G401 (cell line): ENCODE measurements at regions not wholly inside any gene's neighbourhood (a gene's known extent, or its start where the extent isn't known, plus 50 kb on each side); places are given as distances from the start of the nearest gene placed in this dataset.
"Not testable (repeated sequence)": the region's sequence is repeated elsewhere in the genome, so short reads cannot be mapped to it uniquely, and the experiment has no call there.

Experiments
- DNase-seq: peaks from one replicate; pipeline ENCODE4 v3.0.0-alpha.2; 2015; ENCODE audit warnings: low spot score
- in situ Hi-C: cut with HindIII; loops from 2 replicates; pipeline ENCODE4 v1.10.0; 2016; ENCODE audit warnings: low sequenced_read_pairs, mixed read lengths

DNA sequence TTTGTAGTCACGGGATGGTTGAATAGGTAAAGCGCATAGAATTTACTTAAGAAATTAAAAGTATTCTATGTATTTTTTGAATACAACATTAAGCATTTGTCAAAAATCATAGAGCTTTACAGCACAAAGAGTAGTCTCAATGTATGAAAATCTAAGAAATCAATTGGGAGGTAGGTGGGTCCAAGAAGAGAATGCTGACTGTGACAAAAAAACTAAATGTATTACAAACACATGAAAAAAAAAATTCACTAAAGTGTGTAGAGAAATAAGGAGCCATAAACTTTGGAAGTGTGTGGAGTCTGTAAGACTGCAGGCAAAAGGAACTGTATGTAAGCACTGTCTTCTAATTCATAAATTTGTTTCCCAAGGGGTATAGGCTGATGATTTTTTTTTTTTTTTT, 558.3 kb downstream of the JRKL start:
- DNase-seq: no peak
- in situ Hi-C loops: no loop called here

DNA sequence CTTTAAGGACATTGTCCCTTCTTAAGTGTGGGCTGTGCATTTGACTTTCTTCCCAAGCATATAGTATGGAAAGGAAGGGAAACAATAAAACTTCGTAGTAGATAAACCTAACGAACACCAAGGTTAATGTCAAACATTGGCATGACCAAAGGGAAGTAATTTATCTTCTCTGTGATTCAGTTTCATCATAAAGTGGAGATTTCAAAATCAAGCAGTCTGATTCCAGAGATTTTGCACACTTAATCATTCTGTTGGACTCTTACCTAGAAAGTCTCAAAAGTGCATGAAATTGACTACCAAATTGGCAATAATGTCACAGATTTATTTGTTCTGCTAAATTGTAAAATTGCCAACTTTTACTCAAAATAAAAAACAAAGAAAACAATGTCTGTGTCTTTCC, 559.7 kb downstream of the JRKL start:
- in situ Hi-C loops: no loop called here
- no peak for DNase-seq

DNA sequence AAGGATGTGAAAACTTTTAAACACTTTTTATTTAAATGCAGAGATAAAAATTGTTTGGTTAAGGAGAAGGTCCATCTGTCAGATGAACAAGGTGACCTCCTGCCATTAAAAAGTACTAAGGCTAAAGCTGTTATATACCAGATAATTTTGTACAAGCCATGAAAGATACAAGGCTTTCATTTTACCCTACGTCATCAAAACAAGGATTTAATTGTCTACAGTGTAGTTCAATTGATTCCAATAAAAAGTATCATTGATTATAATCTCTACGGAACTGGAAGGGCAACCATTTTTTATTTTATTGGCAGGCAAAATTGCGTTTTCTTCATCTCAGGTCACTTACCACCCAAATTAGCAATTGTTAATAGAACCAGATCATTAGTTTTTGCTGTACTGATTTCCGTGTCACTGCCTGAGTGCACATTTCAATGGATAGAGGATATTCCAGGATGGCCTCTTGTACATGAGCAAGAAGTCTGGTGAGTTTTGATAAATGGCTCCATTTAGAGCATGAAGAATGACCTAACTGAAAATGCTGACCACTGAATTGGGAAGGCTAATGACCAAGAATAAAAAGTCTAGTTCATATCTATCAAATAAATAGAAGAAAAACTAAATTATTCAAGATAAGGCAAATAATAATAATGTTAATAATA, 564.9 kb downstream of the JRKL start:
- in situ Hi-C loops: no loop called here
- no peak for DNase-seq

DNA sequence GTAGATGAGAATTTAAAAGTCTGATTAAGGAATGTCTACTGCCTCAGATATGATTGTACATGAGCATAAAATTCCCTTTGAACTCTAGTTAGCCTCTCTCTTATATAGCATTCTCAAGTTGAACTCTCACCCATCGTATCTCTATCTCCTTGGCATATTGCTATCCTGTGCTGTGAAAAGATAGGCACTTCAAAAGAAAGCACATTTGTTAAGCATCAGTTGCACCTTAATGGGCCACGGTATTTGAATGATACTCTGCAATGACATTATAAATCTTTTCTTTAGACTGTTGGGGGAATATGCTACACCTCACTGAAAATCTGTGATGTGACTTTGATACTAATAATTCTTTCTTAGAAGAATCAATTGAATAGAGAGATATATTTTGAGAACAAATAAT, 570.7 kb downstream of the JRKL start:
- DNase-seq: no peak
- in situ Hi-C loops: no loop called here

DNA sequence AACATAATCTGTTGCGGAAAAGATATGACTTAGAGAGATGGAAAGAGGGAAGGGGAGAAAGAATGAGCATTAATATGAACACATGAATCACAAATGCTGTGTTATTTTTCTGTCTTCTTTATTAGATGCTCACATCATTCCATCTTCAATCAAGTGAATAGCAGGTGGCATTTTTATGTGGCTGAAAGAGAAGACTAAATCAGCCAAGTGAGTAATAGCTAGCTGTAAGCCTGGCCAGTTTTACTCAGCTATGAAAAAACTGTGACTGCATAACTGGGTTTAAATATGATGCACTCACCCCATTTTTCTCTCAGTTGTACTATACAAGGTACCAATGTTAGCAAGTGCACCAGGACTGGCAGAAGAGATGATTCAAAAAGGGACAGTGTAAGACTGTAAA, 571.1 kb downstream of the JRKL start:
- in situ Hi-C loops: no loop called here
- no peak for DNase-seq

DNA sequence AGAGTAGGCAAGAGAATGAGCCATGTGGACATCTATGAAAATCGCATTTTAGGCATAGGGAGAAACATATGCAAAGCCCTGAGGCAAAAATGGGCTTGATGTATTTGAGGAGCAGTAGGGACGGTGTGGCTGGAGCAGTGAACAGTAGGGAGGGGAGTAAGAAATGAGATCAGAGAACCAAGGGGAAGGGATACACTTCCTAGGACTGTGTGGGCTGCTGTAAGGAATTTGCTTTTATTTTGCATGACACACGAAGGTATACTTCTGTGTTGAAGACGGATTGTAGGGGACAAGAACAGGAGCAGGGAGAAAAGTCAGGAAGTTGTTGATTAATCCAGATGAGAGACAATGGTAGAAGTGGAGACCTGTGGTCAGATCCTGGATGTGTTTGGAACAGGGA, 572.1 kb downstream of the JRKL start:
- no peak for DNase-seq
- in situ Hi-C loops: no loop called here

DNA sequence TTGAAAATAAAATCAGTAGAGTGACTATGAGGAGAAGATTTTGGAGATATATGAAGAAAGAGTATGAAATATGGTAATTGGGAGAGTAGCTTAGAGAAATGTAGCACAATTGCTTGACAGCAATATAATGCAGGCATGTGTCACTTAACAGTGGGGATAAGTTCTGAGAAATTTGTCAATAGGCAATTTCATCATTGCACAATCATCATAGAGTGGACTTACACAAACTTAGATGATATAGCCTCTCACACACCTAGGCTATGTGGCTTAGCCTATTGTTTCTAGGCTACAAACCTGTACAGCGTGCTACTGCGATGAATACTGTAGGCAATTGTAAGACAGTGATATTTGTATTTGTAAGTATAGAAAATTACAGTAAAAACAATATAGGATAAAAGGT, 573.6 kb downstream of the JRKL start:
- in situ Hi-C loops: no loop called here
- DNase-seq: no peak

DNA sequence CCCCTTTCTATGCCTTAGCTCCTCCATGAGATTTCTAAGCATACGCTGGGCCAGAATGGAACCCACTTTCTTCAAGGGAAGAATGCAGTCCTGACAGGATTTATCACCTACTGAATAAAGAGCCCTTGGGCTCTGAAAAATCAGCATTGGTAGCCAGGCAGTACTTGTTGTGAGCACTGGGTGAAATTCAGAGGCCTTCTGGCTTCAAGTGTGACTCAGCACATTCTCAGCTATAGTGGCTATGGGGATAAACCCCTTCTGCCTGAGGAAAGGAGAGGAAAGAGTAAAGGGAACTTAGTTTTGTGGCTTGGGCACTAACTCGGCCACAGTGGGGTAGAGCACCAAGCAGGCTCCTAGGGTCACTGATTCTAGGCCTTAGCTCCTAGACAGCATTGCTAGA, 574.8 kb downstream of the JRKL start:
- DNase-seq: no peak
- in situ Hi-C loops: no loop called here

DNA sequence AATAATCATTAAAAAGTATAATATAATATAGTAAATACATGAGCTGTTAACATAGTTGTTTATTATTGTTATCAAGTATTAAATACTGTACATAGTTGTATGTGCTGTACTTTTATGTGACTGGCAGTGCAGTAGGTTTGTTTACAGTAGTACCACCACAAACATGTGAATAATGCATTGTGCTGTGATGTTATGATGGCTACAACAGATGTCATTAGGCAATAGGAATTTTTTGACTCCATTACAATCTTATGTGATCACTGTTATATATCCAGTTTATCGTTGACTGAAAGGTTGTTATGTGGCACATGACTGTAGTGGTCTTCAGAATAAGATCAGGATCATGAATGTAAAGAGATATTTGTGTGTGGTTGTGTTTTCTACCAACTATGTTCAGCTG, 577.8 kb downstream of the JRKL start:
- no peak for DNase-seq
- in situ Hi-C loops: no loop called here

DNA sequence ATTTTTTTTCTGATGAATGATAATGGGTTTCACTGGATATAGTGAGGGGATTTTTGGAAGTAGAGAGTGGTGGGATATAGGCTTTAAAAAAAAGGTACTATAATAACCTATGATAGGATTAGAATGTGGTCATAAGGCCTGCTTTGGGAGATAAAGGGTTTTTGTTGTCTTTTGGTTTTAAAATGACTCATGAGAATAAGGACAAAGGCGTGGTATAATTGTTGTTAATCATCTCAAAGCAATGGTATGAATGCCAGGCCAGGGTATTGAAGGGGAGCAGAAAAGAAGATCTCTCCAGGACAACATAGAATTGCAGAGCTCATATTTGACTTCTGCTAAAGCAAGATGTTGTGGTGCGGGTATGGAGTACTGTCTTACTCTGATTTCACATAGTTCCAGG, 579.4 kb downstream of the JRKL start:
- in situ Hi-C loops: no loop called here
- no peak for DNase-seq

DNA sequence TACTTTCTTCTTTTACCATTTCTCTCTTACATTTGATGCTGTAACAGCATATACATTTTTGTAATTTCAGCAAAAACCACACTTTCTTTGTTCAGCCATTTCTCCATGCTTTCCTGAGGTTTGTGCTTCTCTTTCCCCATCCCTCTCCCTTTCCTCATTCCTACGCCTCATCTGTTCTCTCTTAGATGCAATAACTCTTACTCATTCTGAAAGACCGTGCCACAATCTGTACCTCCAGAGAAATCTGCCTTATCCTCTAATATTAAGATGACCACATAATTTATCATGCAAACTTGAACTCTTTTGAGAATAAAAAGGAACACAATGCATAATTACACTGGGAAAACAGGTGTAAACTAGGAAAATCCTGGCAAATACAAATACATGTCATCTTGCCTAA, 588.9 kb downstream of the JRKL start:
- no peak for DNase-seq
- in situ Hi-C loops: no loop called here

DNA sequence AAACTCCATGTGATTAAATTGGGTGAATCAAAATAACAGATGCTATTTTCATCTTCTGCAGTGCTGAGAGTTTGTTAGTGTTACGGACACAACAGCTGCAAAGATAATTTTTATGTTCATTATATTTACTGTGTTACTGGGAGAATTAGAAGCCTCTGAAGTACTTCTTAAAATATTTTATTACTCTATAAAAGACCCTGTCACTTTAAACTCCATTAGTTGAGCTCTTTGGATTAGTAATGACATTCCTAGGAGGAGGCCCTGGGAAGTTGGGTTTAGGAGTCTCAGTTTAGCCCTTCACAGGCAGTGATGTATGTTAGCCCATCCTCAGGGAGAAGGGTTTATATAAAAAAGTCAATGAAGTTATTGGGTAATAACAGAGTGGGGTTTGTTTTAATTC, 596.7 kb downstream of the JRKL start:
- in situ Hi-C loops: no loop called here
- DNase-seq: no peak

DNA sequence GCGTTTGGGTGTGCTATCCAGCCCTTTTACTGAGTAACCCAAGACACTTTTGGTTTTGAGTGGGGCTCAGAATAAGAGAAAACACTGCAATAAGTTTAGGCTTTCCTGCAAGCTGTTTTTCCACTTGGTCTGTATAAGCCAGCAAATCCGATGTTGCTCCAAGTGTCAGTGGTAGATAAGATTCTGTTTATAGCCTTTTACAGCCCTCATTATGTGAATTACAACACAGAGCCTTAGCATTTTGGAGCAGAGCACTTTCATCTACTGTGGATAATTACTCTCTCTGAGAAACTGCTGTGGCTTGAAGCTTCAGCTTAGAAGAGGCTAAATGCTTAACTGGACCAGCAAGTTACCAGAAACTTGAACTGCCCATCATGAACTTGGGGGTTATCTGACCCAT, 601.1 kb downstream of the JRKL start:
- no peak for DNase-seq
- in situ Hi-C loops: no loop called here

DNA sequence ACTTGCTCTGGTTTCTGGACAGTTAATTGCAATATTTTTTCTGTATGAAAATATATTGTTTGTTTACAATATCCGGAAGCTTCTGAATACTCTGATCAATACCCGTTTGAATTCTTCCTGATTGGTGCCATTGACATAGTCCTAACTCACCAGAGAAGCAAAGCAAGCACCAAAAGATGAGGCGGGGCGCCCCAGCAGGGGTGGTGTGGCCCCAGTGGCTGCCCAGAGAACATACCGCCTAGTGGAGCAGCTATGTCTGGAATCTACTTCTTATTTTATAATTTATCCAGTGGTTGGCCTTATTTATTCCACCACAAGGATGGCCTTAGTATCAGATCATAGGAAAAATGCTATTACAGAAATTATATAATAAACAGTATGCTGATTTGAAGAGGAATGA, 610.7 kb downstream of the JRKL start:
- in situ Hi-C loops: no loop called here
- DNase-seq: no peak

DNA sequence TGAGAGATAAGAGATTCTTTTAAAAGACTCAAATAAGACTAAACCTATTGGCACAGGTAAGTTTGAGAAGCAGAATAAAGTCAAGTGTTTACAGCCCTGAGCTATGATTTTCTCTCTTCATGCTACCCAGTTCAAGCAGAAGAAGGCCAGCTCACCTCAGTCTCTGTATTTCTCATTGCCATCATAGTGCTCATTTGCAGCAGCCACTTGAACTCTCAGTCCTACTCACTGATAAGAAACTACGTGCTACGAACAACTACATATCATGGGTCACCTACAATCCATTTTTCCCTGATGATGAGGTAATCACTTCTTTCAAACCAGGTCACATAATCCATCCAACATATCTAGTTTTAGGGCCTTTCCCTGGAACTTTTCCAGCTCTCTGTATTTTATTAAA, 617.5 kb downstream of the JRKL start:
- in situ Hi-C loops: no loop called here
- no peak for DNase-seq

DNA sequence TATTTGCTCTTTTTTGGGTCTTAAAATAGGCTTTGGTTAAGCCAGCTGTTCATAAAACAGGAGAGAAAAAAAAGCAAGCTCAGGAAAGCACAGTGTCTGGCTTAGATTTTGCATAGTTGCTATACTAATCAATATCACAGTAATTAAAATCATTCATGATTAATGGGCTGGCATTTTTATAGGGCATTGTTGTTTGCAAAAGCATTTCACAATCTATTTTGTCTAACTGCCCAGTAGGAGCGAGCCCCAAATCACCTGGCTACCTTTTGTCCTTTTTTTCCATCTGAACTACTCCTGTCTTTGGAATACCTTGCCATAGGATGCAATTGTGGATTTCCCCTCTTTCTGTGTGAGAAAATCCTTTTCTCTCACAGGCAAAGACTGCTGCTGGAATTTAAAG, 619.8 kb downstream of the JRKL start:
- in situ Hi-C loops: no loop called here
- DNase-seq: no peak

DNA sequence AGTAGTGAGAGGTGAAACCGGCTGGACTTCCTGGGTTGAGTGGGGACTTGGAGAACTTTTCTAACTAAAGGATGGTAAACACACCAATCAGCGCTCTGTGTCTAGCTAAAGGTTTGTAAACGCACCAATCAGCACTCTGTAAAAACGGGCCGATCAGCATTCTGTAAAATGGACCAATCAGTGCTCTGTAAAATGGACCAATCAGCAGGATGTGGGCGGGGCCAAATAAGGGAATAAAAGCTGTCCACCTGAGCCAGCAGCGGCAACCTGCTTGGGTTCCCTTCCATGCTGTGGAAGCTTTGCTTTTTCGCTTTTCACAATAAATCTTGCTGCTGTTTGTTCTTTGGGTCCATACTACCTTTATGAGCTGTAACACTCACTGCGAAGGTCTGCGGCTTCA, 621.2 kb downstream of the JRKL start:
- DNase-seq, in situ Hi-C loops: not testable (repeated sequence)

DNA sequence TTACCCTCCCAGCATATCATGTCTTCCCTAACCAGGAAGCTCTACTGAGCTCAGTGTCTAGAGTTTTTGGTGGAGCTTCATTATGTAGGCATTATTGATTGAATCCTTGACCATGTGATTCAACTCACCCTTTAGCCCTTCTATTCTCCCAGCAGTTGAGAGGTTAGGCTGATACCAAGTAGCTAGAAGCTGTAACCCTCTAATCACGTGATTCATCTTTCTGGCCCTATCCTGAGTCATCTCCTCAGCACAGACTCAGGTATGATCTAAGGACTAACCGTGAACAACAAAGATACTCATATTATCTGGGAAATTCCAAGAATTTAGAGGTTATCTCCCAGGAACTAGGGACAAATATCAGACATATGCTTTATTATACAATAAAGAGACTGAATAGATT, 625.5 kb downstream of the JRKL start:
- DNase-seq: no peak
- in situ Hi-C loops: no loop called here

DNA sequence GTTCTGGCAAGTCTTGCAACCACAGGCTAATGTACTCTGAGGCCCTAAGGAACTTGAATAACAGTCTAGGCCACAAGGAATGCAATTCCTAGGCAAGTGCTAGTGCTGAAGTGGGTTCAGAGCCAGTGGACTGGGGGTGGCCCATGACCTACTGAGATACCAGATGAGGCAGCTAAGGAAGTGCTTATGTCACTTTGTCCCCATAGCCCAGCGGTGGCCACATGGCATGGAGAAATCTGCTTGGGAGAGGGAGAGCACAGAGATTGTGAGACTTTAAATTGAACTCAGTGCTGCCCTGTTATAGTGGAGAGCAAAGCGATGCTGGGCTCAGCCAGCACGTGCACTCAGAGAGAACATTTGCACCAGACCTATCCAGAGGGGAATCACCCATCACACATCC, 629.5 kb downstream of the JRKL start:
- DNase-seq: no peak
- in situ Hi-C loops: no loop called here

DNA sequence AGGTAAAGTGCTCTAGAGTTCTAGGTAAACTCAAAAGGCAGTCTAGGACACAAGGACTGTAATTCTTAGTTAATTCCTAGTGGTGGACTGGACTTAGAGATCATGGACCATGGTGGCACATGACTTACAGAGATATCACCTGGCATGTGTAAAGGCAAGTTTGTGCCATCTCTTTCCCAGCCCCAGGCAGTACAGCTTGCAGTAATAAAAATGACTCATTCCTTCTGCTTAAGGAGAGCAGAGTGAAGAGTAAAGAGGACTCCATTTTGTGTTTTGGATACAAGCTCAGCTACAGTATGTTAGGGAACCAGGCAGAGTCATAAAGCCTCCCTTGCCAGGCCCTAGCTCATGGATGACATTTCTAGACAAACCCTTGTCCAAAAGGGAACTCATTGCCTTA, 629.9 kb downstream of the JRKL start:
- no peak for DNase-seq
- in situ Hi-C loops: no loop called here

DNA sequence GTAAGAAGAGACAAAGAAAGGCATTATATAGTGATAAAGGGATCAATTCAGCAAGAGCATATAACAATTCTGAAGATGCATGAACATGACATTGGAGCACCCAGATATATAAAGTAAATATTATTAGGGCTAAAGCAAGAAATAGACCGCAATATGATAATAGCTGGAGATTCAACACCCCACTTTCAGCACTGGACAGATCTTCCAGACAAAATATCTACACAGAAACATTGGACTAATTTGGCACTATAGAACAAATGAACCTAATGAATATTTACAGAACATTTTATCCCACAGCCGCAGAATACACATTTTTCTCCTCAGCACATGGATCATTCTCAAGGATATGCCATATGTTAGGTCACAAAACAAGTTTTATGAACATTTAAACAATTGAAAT, 633.1 kb downstream of the JRKL start:
- DNase-seq: no peak
- in situ Hi-C loops: no loop called here

DNA sequence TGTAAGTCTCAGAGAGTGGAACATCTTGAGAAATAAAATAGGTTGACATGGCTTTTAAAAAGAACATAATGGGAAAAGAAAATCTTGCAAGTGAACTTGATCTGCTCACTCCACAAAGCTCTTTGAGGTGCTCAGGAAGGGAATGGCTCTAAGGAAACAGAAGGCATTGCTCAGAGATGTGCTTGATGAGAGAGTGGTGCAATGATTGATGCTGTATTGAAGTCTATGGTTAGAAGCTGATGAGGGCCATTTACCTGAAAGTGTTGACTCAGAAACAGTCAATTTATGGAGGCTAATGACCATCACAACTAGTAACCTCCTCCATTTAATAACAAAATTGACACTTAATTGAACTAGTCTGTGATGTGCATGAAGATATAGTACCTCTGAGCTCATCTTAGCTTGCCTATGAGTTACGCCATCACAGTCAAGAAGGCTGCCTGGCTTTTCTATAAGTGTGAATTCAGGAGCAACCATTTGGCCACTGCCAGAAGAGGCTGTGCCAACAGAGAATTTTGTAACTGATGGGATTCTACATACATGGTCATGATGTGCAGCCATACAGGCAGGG, 639.1 kb downstream of the JRKL start:
- in situ Hi-C loops: no loop called here
- DNase-seq: no peak
